Heart left ventricle (tissue), 16 donors: ENCODE measurements at regions not wholly inside any gene's neighbourhood (a gene's known extent, or its start where the extent isn't known, plus 50 kb on each side); places are given as distances from the start of the nearest gene placed in this dataset.

Experiments
- ATAC-seq, 4 donors: fragments of 200-7000 bp; cut with Tn5 transposase; one replicate each; pipeline ENCODE4 v1.9.1; 2020 to 2022; ENCODE audit warnings: moderate library complexity in 4 of 4, mild to moderate bottlenecking in 3 of 4, moderate number of reproducible peaks in 1 of 4
- DNase-seq, 5 donors: peaks; one replicate each; pipeline ENCODE4 v3.0.0-alpha.2; 2020
- H3K27ac ChIP-seq, 12 donors: fragments of 200-600 bp; sonication (generic) in 4 of 12; one replicate each; pipeline versions ENCODE4 v1.5.0 to v1.8.0; 2016 to 2022; ENCODE audit warnings: mild to moderate bottlenecking in 2 of 12
- H3K27me3 ChIP-seq, 9 donors: fragments of 200-600 bp; sonication (generic) in 2 of 9; one replicate each; pipeline versions ENCODE4 v1.5.1 to v1.8.0; 2016 to 2022; ENCODE audit warnings: mild to moderate bottlenecking in 3 of 9
- H3K36me3 ChIP-seq, 9 donors: fragments of 200-600 bp; sonication (generic) in 2 of 9; one replicate each; pipeline versions ENCODE4 v1.5.0 to v1.8.0; 2018 to 2022; ENCODE audit warnings: mild to moderate bottlenecking in 2 of 9
- H3K4me1 ChIP-seq, 12 donors: fragments of 200-600 bp; sonication (generic) in 4 of 12; one replicate each; pipeline versions ENCODE4 v1.5.0 to v1.8.0; 2016 to 2022; ENCODE audit warnings: mild to moderate bottlenecking in 3 of 12
- H3K4me3 ChIP-seq, 12 donors: fragments of 200-600 bp; sonication (generic) in 4 of 12; one replicate each; pipeline versions ENCODE4 v1.5.0 to v1.8.0; 2017 to 2022; ENCODE audit warnings: mild to moderate bottlenecking in 9 of 12, moderate library complexity in 4 of 12
- H3K9me3 ChIP-seq, 12 donors: fragments of 200-600 bp; sonication (generic) in 4 of 12; one replicate each; pipeline versions ENCODE4 v1.5.0 to v1.8.0; 2016 to 2022; ENCODE audit warnings: mild to moderate bottlenecking in 1 of 12
- POLR2A ChIP-seq, 2 donors: fragments of 450-650 bp; IDR thresholded peaks; one replicate each; pipeline ENCODE4 v1.6.1; 2017; ENCODE audit warnings: antibody characterized with exemption in 2 of 2, mild to moderate bottlenecking in 2 of 2, moderate library complexity in 2 of 2
- WGBS, 4 donors: extraction: QIAGEN DNeasy Blood & Tissue Kit in 2 of 4; methylation state at CpG; one replicate each; pipeline versions ENCODE4 v1.1.5 to v1.1.7; 2013 to 2018; 5-methylcytosine and 5-hydroxymethylcytosine counted together
- intact Hi-C, 10 donors: fragments of 100-400 bp; cut with DNase I; formaldehyde crosslinking; loops; one replicate each; pipeline versions ENCODE4 v1.11.1 to v1.14.2; 2022
- TF ChIP-seq, protein P1 (sequence below), 12 donors: fragments of 200-600 bp; sonication (generic) in 4 of 12; IDR thresholded peaks; one replicate each; pipeline versions ENCODE4 v1.5.0 to v1.8.0; 2018 to 2022; ENCODE audit warnings: antibody characterized with exemption in 12 of 12, mild to moderate bottlenecking in 5 of 12
- donor health status: ischemic (EF 13 %, LVEDD 7.1; RV severe dilation, severe dysfunction).
- donor health status: healthy with polysubstance abuse.
- donor health status: DM: no; HTN: yes; CAD: no.
- donor health status: DM: no; HTN: no; CAD: no.
- donor health status: ischemic (EF 25% LVEDD 6.9; RV normal size, moderate dysfunction).
- donor health status: ischemic (EF 25% LVEDD 5.7; RV mildly dilated, moderate dysfunction).
- donor health status: healthy.
- donor health status: DM: yes; HTN: yes; CAD: no.
- donor health status: ischemic (EF 35%, LVEDD 5.7; RV mildly dilated, moderate dysfunction).
- donor health status: nonischemic (EF 11% LVEDD 7.7; RV severe dilation, severe dysfunction).
- donor health status: DM: yes; HTN: yes; CAD: no.
- donor health status: PGD.
- donor health status: ischemic (EF 29% LVEDD 5.4; RV normal size, mild dysfunction).
- donor health status: nonischemic (EF 23%, LVEDD 6.1; RV moderate dilation, normal function).

DNA sequence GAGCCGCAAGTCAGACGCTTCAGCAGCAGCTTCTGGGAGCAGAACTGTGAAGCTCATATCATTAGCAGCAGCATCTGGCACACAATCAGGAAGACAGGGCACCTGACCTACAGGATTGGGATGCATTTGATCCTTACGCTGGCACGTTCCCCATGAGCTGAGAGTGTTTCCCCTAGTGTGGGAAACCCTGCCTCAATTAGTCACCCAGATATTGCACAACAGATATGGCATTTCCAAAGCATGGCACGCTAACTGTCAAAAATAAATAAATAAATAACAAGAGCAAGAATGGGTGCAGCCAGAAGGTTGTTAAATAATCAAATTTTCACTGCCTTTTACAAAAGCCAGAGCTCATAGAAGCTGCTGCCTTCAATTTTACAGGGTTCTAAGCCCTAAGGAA, 189.6 kb upstream of the THBS1 start:
- Histone ChIP-seq H3K4me3 (no peak overlapping the region), H3K27ac (no peak overlapping the region), H3K4me1 (peaks cover 0 to 32% (median 0%) of the 10 kb centered on the region in 12 donors), H3K27me3 (no peaks in the 10 kb centered on the region), H3K36me3 (no peaks in the 10 kb centered on the region), H3K9me3 (no peaks in the 10 kb centered on the region)
- TF ChIP-seq, protein P1, sequence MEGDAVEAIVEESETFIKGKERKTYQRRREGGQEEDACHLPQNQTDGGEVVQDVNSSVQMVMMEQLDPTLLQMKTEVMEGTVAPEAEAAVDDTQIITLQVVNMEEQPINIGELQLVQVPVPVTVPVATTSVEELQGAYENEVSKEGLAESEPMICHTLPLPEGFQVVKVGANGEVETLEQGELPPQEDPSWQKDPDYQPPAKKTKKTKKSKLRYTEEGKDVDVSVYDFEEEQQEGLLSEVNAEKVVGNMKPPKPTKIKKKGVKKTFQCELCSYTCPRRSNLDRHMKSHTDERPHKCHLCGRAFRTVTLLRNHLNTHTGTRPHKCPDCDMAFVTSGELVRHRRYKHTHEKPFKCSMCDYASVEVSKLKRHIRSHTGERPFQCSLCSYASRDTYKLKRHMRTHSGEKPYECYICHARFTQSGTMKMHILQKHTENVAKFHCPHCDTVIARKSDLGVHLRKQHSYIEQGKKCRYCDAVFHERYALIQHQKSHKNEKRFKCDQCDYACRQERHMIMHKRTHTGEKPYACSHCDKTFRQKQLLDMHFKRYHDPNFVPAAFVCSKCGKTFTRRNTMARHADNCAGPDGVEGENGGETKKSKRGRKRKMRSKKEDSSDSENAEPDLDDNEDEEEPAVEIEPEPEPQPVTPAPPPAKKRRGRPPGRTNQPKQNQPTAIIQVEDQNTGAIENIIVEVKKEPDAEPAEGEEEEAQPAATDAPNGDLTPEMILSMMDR (IDR thresholded peaks at IDR 0.05), result no peak
- TF ChIP-seq POLR2A (IDR thresholded peaks at IDR 0.05), result no peak
- peak in 2 of 4 donors; percentile 54 to 80 for ATAC-seq
- intact Hi-C loops, result no loop called here
- peak in 2 of 5 donors; percentile 25 to 77 for DNase-seq
- 53 to 75% (median 64%) methylated on average over 5 of the region's 5 CpGs for WGBS, 4 donors

DNA sequence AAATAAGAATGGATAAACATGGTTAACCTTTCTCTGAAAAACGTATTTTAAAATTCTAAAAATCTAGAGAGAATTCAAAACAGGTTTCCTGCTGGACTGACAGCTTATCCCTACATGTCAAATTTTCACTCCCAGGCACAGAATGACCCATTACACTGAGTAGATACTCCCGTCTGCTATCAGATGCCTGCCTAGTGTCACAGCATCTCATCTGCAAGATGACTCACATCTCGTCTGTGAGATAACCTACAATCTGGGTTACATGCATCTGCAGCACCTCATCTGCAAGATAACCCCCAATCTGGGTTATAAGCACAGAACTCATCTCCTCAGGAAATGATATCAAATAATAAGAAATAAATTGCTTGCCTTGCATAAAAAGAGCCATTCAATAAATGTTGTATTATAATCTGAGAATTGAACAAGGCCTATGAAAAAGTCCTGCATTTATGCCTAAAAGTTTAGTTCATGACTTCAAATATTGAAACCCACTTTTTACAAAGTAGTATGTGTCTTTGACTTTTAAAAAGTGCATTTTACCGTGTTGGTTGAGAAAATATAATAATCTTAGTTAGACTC, 188.3 kb upstream of the THBS1 start:
- Histone ChIP-seq H3K9me3 (no peaks in the 10 kb centered on the region), H3K36me3 (no peaks in the 10 kb centered on the region), H3K4me1 (peaks cover 0 to 30% (median 0%) of the 10 kb centered on the region in 12 donors), H3K4me3 (no peak overlapping the region), H3K27me3 (no peaks in the 10 kb centered on the region), H3K27ac (no peak overlapping the region)
- DNase-seq (no peak), ATAC-seq (no peak)
- 52 to 62% (median 60%) methylated on average over 4 of the region's 4 CpGs for WGBS, 4 donors
- TF ChIP-seq, protein P1 (IDR thresholded peaks at IDR 0.05), result no peak
- TF ChIP-seq POLR2A (IDR thresholded peaks at IDR 0.05), result no peak
- intact Hi-C loops, result no loop called here

DNA sequence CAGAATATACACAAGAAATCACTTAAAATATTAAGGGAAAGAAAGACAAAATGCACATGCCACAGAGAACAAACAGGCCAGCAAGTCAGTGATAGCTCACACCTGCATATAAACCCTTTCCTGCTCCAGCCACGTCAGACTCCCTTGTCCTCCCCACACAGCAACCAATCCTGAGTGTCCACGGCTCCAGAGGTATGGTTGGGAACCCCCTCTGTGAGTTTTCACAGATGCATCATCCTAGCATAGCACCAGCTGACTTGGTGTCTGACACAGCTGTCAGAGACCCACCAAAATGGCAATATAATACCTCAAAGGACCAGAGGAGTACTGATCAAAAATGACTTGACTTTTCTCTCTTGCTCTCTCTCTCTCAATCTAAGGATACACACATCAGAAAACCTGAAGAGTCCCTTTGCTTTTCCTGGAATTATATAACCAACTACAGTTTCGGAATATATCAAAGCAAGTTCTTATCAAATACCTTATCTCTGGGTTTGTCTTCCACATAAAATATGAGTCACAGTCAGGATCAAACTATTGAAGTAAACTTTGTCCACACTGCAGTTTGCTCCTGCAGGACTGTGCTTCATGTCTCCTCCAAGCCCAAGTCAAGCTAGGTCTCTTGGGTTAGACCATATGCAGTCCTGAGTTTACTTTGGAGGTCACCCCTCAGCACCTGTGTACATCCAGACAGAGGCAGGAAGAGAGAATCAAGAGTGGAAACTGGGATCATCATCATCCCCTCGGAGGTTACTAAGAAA, 187.1 kb upstream of the THBS1 start:
- intact Hi-C loops, result no loop called here
- H3K4me1 ChIP-seq, result peaks cover 0 to 23% (median 0%) of the 10 kb centered on the region in 12 donors
- 67 to 76% (median 74%) methylated on average over 4 of the region's 4 CpGs for WGBS, 4 donors
- ATAC-seq (no peak), DNase-seq (no peak)
- TF ChIP-seq, protein P1 (IDR thresholded peaks at IDR 0.05), result no peak
- TF ChIP-seq POLR2A (IDR thresholded peaks at IDR 0.05), result no peak
- H3K27ac ChIP-seq, result no peak overlapping the region
- H3K27me3 ChIP-seq, result no peaks in the 10 kb centered on the region
- H3K36me3 ChIP-seq, result no peaks in the 10 kb centered on the region
- H3K4me3 ChIP-seq, result no peak overlapping the region
- H3K9me3 ChIP-seq, result no peaks in the 10 kb centered on the region

DNA sequence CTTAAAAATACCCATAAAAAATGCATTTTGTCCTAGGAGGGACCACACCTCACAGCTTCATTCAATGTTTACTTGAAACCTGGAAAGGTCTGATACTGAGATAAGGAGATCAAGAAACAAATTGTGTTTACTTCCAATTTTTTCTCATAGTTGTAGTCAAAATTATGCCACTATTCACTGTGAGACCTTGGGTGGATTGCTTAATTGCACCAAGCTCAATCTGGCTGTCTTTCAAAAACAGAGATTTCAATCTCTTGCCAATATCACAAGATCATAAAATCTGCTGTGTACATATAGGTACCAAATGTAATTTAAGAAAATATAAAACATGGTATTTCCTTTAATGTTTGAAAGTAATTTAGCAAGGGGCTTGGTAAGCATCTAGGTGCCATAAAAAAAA, 186.4 kb upstream of the THBS1 start:
- H3K27me3 ChIP-seq, result no peaks in the 10 kb centered on the region
- TF ChIP-seq, protein P1 (IDR thresholded peaks at IDR 0.05), result no peak
- TF ChIP-seq POLR2A (IDR thresholded peaks at IDR 0.05), result no peak
- peaks cover 0 to 18% (median 0%) of the 10 kb centered on the region in 12 donors for H3K4me1 ChIP-seq
- no peak overlapping the region for H3K27ac ChIP-seq
- no peaks in the 10 kb centered on the region for H3K9me3 ChIP-seq
- DNase-seq (no peak), ATAC-seq (no peak)
- H3K4me3 ChIP-seq, result no peak overlapping the region
- intact Hi-C loops, result no loop called here
- H3K36me3 ChIP-seq, result no peaks in the 10 kb centered on the region
